HEK293 (cell line): ENCODE measurements at regions not wholly inside any gene's neighbourhood (a gene's known extent, or its start where the extent isn't known, plus 50 kb on each side); places are given as distances from the start of the nearest gene placed in this dataset.

Source experiments
- CTCF ChIA-PET: fragments of 350-600 bp; formaldehyde crosslinking; extraction: SDS; loops from one replicate; lab custom pipeline; 2021; ENCODE audit warnings: antibody characterized with exemption; lab: Yijun Ruan, JAX
- POLR2A ChIA-PET: fragments of 300-600 bp; formaldehyde crosslinking; extraction: SDS; loops from one replicate; lab custom pipeline; 2020; ENCODE audit warnings: antibody characterized with exemption, inconsistent platforms; lab: Yijun Ruan, JAX
- H3K27ac ChIP-seq: fragments of 200-500 bp; sonication (Bioruptor generic); 2 replicates; pipeline ENCODE4 v1.5.1; 2014; ENCODE audit warnings: low read depth, low read length, control low read depth, inconsistent platforms; ENCODE audit errors: extremely low read depth
- H3K36me3 ChIP-seq, 2 experiments: fragments of 200-500 bp in 1 of 2; sonication (Bioruptor generic) in 1 of 2; 1 replicate in 1 of 2; 2 replicates in 1 of 2; pipeline ENCODE4 v1.5.1; 2014 to 2017; ENCODE audit warnings: inconsistent platforms in 2 of 2, low read length in 2 of 2; ENCODE audit not compliant: control insufficient read depth in 2 of 2, insufficient read depth in 1 of 2
- H3K4me1 ChIP-seq: fragments of 200-500 bp; sonication (Bioruptor generic); 2 replicates; pipeline ENCODE4 v1.5.1; 2014; ENCODE audit warnings: mild to moderate bottlenecking, low read length, inconsistent platforms; ENCODE audit not compliant: control insufficient read depth, insufficient read depth
- H3K4me3 ChIP-seq: 2 replicates; pipeline ENCODE4 v1.5.1; 2011; ENCODE audit warnings: low read depth, mild to moderate bottlenecking, control low read depth, low read length, moderate library complexity
- H3K9me3 ChIP-seq: fragments of 200-500 bp; sonication (Bioruptor generic); 2 replicates; pipeline ENCODE4 v1.5.1; 2014; ENCODE audit warnings: low read depth, low read length, inconsistent platforms; ENCODE audit not compliant: control insufficient read depth, insufficient read depth
- ELK4 ChIP-seq: IDR thresholded peaks from 2 replicates; pipeline ENCODE4 v1.6.1; 2011; ENCODE audit warnings: mild to moderate bottlenecking, low read depth, low read length, borderline replicate concordance
- HIC1 ChIP-seq: fragments of 450-650 bp; formaldehyde crosslinking; IDR thresholded peaks from 2 replicates; pipeline ENCODE4 v1.5.1; 2016; ENCODE audit warnings: missing biosample characterization, missing genetic modification characterization
- HOXD13 ChIP-seq: sonication (generic); formaldehyde crosslinking; IDR thresholded peaks from 2 replicates; pipeline ENCODE4 v1.8.0; 2022; ENCODE audit warnings: missing genetic modification reagents, borderline replicate concordance
- ZBTB49 ChIP-seq: fragments of 450-650 bp; formaldehyde crosslinking; IDR thresholded peaks from 2 replicates; pipeline ENCODE4 v1.5.1; 2016; ENCODE audit warnings: missing biosample characterization, missing genetic modification characterization, low read depth
- ZBTB8A ChIP-seq: fragments of 450-650 bp; formaldehyde crosslinking; IDR thresholded peaks from 2 replicates; pipeline ENCODE4 v1.5.1; 2016; ENCODE audit warnings: missing biosample characterization, missing genetic modification characterization
- ZFHX2 ChIP-seq: fragments of 450-650 bp; formaldehyde crosslinking; conservative IDR thresholded peaks from 2 replicates; pipeline ENCODE4 v1.5.1; 2016; ENCODE audit warnings: missing biosample characterization, missing genetic modification characterization
- ZNF214 ChIP-seq: fragments of 450-650 bp; formaldehyde crosslinking; IDR thresholded peaks from 2 replicates; pipeline ENCODE4 v1.5.1; 2017; ENCODE audit warnings: missing biosample characterization, mild to moderate bottlenecking, missing genetic modification characterization, borderline replicate concordance
- ZNF280D ChIP-seq: fragments of 450-650 bp; formaldehyde crosslinking; IDR thresholded peaks from 2 replicates; pipeline ENCODE4 v1.5.1; 2016; ENCODE audit warnings: missing biosample characterization, missing genetic modification characterization
- ZNF366 ChIP-seq: fragments of 450-650 bp; formaldehyde crosslinking; conservative IDR thresholded peaks from 2 replicates; pipeline ENCODE4 v1.5.1; 2016; ENCODE audit warnings: missing biosample characterization, missing genetic modification characterization
- ZNF398 ChIP-seq: fragments of 450-650 bp; formaldehyde crosslinking; IDR thresholded peaks from 2 replicates; pipeline ENCODE4 v1.5.1; 2017; ENCODE audit warnings: missing biosample characterization, missing genetic modification characterization
- ZNF704 ChIP-seq: fragments of 450-650 bp; formaldehyde crosslinking; IDR thresholded peaks from 2 replicates; pipeline ENCODE4 v1.5.1; 2016; ENCODE audit warnings: missing biosample characterization, missing genetic modification characterization
- ZNF837 ChIP-seq: fragments of 450-650 bp; formaldehyde crosslinking; IDR thresholded peaks from 2 replicates; pipeline ENCODE4 v1.5.1; 2016; ENCODE audit warnings: missing biosample characterization, missing genetic modification characterization
- ZXDB ChIP-seq: fragments of 450-650 bp; formaldehyde crosslinking; IDR thresholded peaks from 2 replicates; pipeline ENCODE4 v1.5.1; 2016; ENCODE audit warnings: missing biosample characterization, missing genetic modification characterization

GRCh38 chr1:218760601-218761570 lies 412.8 kb upstream of the LYPLAL1 start:
- no peak overlapping the region for H3K27ac ChIP-seq
- no peak overlapping the region for H3K4me3 ChIP-seq
- CTCF ChIA-PET = interaction anchor here (0.6 kb wide), 1 partner anchor 422 kb away, joined by 4 read pairs; no protein-coding TSS in a partner anchor
- H3K4me1 ChIP-seq = no peaks in the 10 kb centered on the region
- no peaks in the 10 kb centered on the region for H3K36me3 ChIP-seq
- no peaks in the 10 kb centered on the region for H3K9me3 ChIP-seq
- POLR2A ChIA-PET = no interaction called here
- no peak for TF ChIP-seq ELK4
- TF ChIP-seq ZNF214 (tag by site-specific recombination) = no peak
- no peak for TF ChIP-seq HIC1 (tag by site-specific recombination)
- no peak for TF ChIP-seq ZNF837
- TF ChIP-seq ZXDB (tag by site-specific recombination) = no peak
- no peak for TF ChIP-seq ZBTB49 (tag by site-specific recombination)
- TF ChIP-seq HOXD13 (CRISPR knock-in tag) = no peak
- no peak for TF ChIP-seq ZNF704 (tag by site-specific recombination)
- TF ChIP-seq ZBTB8A = no peak
- TF ChIP-seq ZNF280D (tag by site-specific recombination) = no peak
- TF ChIP-seq ZNF366 (tag by site-specific recombination) = no peak
- TF ChIP-seq ZNF398 (tag by site-specific recombination) = no peak
- no peak for TF ChIP-seq ZFHX2 (tag by site-specific recombination)
